HCT116 (cell line): ENCODE measurements at regions not wholly inside any gene's neighbourhood (a gene's known extent, or its start where the extent isn't known, plus 50 kb on each side); places are given as distances from the start of the nearest gene placed in this dataset.

Source experiments
- ATF3 ChIP-seq: IDR thresholded peaks from 2 replicates; pipeline ENCODE4 v1.6.1; 2012
- CTCF ChIP-seq, 3 experiments: fragments of 200-600 bp in 1 of 3; sonication (generic) in 1 of 3; IDR thresholded peaks in 2 of 3; conservative IDR thresholded peaks in 1 of 3; 2 replicates each; pipeline ENCODE4 v1.5.1; 2012 to 2017; ENCODE audit warnings: low read depth in 2 of 3, low read length in 2 of 3, antibody characterized with exemption in 1 of 3, borderline replicate concordance in 1 of 3, control low read depth in 1 of 3, mild to moderate bottlenecking in 1 of 3, mixed read lengths in 1 of 3, mixed run types in 1 of 3, moderate library complexity in 1 of 3; ENCODE audit not compliant: insufficient read depth in 1 of 3
- MAX ChIP-seq: IDR thresholded peaks from 2 replicates; pipeline ENCODE4 v1.6.1; 2012
- POLR2A ChIP-seq: IDR thresholded peaks from 2 replicates; pipeline ENCODE4 v1.7.0; 2011; ENCODE audit warnings: borderline replicate concordance; ENCODE audit not compliant: insufficient read depth, insufficient read length; ENCODE audit errors: extremely low read depth
- POLR2AphosphoS5 ChIP-seq: IDR thresholded peaks from 2 replicates; pipeline ENCODE4 v1.6.1; 2011; ENCODE audit warnings: mild to moderate bottlenecking, low read depth, low read length, moderate library complexity

GRCh38 chr5:57750891-57751290 is 268.3 kb upstream of the ACTBL2 start:
- TF ChIP-seq ATF3, result no peak
- TF ChIP-seq CTCF (IDR thresholded peaks at IDR 0.05 in 2 of 3, conservative IDR thresholded peaks at IDR 0.05 in 1 of 3; ENCODE audit: borderline replicate concordance in 1 of 3, insufficient read depth in 1 of 3, low read depth in 2 of 3, low read length in 2 of 3), result no peak
- no peak for TF ChIP-seq MAX
- no peak for TF ChIP-seq POLR2A
- no peak for TF ChIP-seq POLR2AphosphoS5
